CMK (cell line): ENCODE measurements at regions not wholly inside any gene's neighbourhood (a gene's known extent, or its start where the extent isn't known, plus 50 kb on each side); places are given as distances from the start of the nearest gene placed in this dataset.

ENCODE experiments used
- DNase-seq: peaks from one replicate; pipeline ENCODE4 v3.0.0-alpha.2; 2010; ENCODE audit warnings: low read depth

DNA sequence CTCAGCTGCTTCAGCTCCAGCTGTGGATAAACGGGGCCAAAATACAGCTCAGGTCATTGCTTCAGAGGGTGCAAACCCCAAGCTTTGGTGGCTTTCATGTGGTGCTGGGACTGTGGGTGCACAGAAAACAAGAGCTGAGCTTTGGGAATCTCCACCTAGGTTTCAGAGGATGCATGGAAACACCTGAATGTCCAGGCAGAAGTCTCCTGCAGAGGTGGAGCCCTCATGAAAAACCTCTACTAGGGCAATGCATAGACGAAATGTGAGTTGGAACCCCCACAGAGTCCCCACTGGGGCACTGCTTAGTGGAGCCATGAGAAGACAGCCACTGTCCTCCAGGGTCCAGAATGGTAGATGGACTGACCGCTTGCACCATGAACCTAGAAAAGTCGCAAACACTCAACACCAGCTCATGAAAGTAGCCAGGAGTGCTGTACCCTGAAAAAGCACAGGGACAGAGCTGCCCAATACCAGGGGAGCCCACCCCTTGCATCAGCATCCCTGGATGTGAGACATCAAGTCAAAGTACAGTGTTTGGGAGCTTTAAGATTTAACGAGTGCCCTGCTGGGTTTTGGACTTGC is 147.9 kb upstream of the SOX11 start:
- no peak for DNase-seq

- no peak for DNase-seq
Observed at GRCh38 chr2:5546181-5546580, 146.0 kb upstream of the SOX11 start.

- no peak for DNase-seq
Observed at GRCh38 chr2:5548991-5549715, 143.0 kb upstream of the SOX11 start.

DNA sequence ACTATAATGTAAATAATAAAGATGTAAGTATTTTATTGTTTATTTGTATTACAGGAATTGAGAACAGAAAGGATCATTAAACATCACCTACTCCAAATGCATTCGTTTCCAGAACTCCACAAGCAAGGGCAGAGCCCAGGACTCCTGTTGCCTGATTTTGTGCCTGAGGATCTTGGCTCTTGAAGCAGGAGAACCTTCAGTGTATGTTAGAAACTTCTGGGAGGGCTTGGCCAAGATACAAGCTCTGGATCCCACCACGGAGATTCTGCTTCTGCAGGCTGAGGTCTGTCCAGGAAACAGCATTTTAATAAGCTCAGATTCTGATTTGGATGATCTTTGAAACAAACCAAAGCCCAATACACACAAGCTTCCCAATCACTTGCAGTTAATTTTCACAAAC is 142.4 kb upstream of the SOX11 start:
- no peak for DNase-seq

DNA sequence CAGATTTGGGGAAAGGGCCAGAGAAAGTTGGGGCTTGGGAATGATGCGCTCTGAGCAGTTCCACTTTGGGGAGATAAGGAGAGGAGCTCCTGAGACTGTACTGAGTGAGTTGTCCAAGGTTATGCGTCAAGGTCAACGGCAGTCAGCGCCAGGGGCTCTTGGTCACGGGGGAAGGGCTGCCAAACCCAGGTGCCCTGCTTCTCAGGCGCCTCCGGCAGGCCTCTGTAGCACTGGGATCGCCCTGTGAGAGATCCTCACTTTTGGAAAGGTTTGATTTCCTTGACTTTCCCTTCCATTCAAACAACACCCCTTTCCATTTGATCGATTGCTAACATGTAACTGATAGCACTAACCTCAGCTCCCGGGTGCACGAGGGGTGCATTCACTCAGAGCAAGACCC is 136.5 kb upstream of the SOX11 start:
- no peak for DNase-seq

GRCh38 chr2:5561006-5561405 is 131.2 kb upstream of the SOX11 start:
- no peak for DNase-seq

DNA sequence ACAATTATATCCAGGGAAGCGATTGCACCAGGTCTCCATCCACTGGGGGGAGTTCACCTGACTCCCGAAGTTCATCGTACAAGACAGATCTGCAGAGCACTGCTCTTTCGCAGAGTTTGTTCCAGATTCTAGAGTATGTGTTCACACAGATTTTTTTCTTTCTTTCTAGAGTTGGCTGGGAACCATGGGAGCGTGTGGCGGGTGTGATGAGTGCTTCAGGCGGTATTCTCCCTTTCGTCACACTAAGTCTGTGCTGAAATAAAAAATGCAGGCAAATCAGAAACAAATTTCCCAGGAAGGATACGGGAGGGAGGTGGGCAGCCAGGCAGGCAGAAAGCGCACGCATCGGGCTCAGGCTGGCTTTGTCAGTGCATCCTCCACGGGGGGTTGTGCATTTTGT is 129.8 kb upstream of the SOX11 start:
- no peak for DNase-seq

- DNase-seq: no peak
Observed at GRCh38 chr2:5562865-5563264, 129.3 kb upstream of the SOX11 start.

GRCh38 chr2:5563411-5563810 is 128.8 kb upstream of the SOX11 start:
- no peak for DNase-seq

DNA sequence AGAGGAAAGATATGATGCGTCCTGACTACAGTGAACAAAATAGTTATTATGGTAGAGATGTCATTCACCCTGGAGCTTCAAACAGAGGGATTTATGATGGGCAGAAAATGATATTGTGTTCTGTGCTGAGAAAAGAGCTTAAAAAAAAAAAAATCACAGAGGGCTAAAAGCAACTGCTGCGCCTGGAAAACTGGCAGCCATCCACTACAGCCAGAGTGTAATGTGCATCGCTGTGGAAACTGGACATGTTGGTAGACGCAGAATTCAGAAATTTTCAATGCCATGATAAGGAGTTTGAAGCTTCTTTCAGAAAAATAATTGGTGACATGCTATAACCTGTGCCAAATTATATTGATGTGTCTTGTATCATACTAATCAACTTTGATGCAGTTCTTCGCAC is 122.9 kb upstream of the SOX11 start:
- no peak for DNase-seq

DNA sequence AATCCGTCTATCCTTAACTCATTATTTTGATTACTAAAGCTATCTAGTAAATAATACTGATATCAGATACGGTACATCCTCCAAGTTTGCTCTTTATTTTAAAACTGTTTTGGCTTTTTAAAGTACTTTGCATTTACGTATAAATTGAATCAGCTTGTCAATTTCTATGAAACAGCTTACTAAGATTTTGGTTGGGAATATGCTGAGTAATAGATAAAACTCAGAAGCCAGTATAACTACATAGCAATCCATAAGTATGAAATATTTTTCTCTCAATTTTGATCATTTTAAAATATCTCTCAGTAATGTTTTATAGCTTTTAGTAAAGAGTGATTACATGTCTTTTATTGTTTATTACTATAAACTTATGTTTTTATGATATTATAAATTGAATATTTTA is 116.2 kb upstream of the SOX11 start:
- no peak for DNase-seq

- no peak for DNase-seq
Observed at GRCh38 chr2:5587766-5588165, 104.4 kb upstream of the SOX11 start.

GRCh38 chr2:5588601-5589000 is 103.6 kb upstream of the SOX11 start:
- DNase-seq: no peak

- no peak for DNase-seq
Observed at GRCh38 chr2:5589183-5589582, 103.0 kb upstream of the SOX11 start.

DNA sequence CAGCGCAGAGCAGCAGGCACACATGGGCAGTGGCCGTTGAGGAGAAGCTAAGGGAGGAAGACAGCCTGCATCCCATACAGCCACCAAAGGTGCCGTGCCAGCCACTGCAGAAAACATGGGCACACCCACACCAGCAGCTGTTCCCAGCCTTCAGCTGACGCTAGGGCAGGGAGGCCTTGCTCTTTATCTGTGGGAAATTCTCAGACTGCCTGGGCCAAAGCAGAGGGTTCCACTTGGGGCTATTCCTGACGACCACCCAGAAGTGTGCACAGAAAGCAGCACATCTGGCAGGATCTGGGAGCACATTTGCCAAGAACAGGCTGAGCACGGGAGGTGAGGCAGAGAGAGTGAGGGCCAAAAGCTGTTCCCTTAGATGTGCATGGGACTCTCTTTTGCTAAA is 101.3 kb upstream of the SOX11 start:
- DNase-seq: no peak

DNA sequence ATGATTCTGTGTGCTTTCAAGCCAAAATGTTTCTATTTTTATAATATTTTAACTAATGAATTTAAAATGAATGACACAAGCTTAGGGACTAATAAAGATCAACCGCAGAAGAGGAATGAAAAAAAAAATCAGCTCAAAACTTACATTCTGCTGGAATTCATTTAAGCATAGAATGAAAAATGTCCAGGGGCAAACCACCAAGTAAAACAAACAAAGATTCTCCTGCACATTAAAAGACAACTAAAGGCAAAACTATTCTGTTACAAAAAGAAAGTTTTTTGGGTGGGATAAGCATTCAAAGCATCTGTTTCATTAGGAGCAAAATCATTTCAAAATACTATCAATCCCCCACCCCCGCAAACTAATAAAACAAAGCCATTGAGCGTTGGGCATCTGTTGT is 99.3 kb upstream of the SOX11 start:
- DNase-seq: no peak

DNA sequence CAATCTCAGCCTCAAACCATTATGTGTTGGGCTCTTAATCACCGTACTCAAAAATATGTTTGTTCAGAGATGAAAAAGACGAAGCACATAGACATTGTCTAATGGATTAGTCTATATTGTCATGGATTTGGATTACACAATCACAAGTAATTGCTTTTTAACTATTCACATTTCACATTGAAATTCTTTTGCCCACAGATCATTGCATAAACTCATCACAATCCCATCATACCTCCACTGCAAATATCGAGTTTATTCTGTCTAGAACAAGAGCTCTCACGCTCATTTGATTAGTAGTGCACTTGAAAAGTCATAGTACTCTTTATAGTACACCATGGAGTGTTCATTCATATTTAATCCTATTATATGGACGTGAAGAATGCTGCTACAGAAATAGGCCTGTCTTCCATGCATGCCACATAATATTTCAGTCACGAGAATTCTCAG is 97.9 kb upstream of the SOX11 start:
- no peak for DNase-seq

DNA sequence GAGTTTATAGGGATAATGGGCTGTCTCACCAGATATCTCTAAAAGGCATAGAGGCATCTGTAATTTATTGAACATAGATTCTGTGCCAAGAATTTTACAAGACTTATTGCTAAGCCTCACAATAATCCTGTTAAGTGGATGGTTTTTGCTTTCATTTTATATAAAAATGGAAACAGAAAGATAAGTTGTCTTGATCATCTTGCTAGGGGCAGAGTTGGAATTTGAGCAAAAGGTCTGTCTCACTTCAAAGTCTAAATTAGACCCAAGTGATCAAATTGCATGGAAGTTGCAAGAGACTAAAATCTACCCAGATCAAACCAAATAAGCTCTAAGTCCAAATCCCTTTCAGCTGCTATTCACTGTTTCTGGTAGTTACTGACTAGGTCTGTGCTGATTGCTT is 95.3 kb upstream of the SOX11 start:
- no peak for DNase-seq

- no peak for DNase-seq
Observed at GRCh38 chr2:5598156-5598555, 94.0 kb upstream of the SOX11 start.

- DNase-seq: no peak
Observed at GRCh38 chr2:5609201-5609600, 83.0 kb upstream of the SOX11 start.

DNA sequence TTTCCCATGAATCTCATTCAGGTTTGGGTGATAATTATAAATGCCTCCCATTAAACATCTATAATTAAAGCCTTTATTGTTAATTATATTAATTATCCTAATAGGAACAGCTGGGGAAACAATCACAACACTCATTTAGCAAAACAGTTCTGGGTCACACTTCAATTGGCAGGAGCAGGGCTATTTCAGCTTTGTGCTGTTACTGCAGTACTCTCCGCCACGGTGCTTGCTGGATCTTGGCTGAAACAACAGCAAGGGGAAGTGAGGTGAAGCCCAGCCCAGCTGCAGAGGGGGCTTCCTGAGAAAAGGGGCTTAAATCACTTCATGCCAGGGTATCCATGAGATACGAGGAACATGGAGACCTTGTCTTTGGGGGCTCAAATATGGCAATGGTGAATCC is 79.5 kb upstream of the SOX11 start:
- DNase-seq: no peak

DNA sequence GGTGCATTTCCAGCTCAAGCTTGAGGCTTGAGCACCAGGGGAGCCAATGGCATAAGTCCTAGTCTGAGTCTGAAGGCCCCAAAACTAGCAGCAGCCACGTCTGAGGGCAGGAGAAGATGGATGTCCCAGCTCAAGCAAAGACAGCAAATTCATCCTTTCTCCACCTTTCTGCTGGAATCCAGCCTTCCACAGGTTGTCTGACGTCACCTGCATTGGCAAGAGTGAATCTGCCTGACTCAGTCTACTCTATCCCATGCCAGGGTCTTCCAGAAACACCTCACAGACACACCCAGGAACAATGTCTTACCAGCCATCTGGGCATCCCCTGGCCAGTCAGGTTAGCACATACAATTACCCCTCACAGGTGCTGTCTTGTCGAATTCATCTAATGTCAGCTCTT is 76.2 kb upstream of the SOX11 start:
- DNase-seq: no peak

DNA sequence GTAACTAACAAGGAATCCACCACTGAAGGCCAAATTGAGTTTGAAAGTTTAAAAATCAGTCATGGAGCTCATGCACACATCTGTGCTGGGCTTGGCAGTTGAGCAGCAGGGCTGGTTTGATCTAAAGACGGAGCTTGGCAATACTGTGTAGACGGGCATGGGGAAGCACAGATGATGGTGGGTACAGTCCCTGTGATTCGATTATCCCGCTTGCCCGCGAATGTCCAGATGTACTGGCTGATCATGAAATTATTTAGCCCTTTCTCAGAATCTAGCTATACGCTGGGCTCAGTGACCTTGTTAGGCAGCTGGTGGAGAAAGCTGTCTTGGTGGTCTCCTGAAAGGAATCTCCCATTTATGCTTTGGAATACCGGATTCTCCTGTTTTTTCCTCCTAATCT is 74.8 kb upstream of the SOX11 start:
- no peak for DNase-seq

DNA sequence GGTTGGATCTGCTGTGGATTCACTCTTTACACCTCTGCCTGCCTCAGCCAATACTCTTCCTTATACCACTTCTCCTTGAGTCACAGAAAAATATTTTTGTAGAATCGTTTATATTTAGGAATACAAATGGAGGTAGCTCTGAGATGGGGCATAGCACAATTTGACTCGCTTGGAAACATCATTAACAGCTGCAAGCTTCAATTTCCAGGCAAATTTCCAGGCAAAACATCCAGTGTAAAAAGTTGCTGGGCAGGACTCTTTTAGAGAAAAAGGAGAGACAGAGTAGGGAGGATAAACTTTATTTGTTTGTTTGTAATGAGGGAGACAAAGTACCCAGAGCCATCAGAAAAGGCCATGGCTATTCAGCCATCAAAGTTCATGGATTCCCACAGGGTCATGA is 74.4 kb upstream of the SOX11 start:
- DNase-seq: no peak
